ENCODE measurements at regions not wholly inside any gene's neighbourhood (a gene's known extent, or its start where the extent isn't known, plus 50 kb on each side); places are given as distances from the start of the nearest gene placed in this dataset.

- no peaks in the 10 kb centered on the region for H3K27me3 ChIP-seq (ENCODE audit: control insufficient read depth in 2 of 2, insufficient read depth in 2 of 2, low read length in 2 of 2)
- no peaks in the 10 kb centered on the region for H3K79me2 ChIP-seq (ENCODE audit: control insufficient read depth, insufficient read depth, low read length)
- ChIA-PET CTCF (no interaction called here), POLR2A (no interaction called here)
- no peak overlapping the region for H3K27ac ChIP-seq (ENCODE audit: insufficient read depth, low read depth, low read length)
- no TSS peak for BruUV-seq (replicated peaks)
- no peak for FAIRE-seq
- DNase-seq (ENCODE audit: low read depth, low spot score): no peak
- H3K9me3 ChIP-seq (replicated peaks; ENCODE audit: control insufficient read depth, insufficient read depth, low read length): no peaks in the 10 kb centered on the region
- no peaks in the 10 kb centered on the region for H3K9me1 ChIP-seq (replicated peaks; ENCODE audit: control insufficient read depth, extremely low read depth, insufficient read depth, low read length)
- no peaks in the 10 kb centered on the region for H3K36me3 ChIP-seq (ENCODE audit: control insufficient read depth in 2 of 2, extremely low read depth in 1 of 2, insufficient read depth in 2 of 2, low read length in 2 of 2)
- no peak overlapping the region for H2AFZ ChIP-seq (ENCODE audit: low read depth, low read length)
- dilution Hi-C loops (cut with MboI; ENCODE audit: extremely low pct_ligation_motif_present, low sequenced_read_pairs): no loop called here
- TF ChIP-seq EZH2 (IDR thresholded peaks at IDR 0.05; ENCODE audit: borderline replicate concordance, low read depth, low read length, severe bottlenecking) (no peak), MYC (IDR thresholded peaks at IDR 0.05; ENCODE audit: low read depth, low read length) (no peak), POLR2AphosphoS5 (IDR thresholded peaks at IDR 0.05; ENCODE audit: insufficient read depth, low read depth, low read length) (no peak), FOS (IDR thresholded peaks at IDR 0.05; ENCODE audit: borderline replicate concordance, insufficient read depth, low read length) (no peak), POLR2A (IDR thresholded peaks at IDR 0.05; ENCODE audit: low read depth, low read length) (no peak), GATA2 (IDR thresholded peaks at IDR 0.05; ENCODE audit: insufficient read depth, insufficient read length, low read depth, low read length) (no peak), CTCF (IDR thresholded peaks at IDR 0.05; ENCODE audit: extremely low read depth in 1 of 2, insufficient read depth in 1 of 2, low read depth in 1 of 2, low read length in 2 of 2) (no peak), JUN (IDR thresholded peaks at IDR 0.05; ENCODE audit: borderline replicate concordance, insufficient read depth, insufficient read length, low read depth) (no peak), MAX (IDR thresholded peaks at IDR 0.05; ENCODE audit: insufficient read depth, insufficient read length) (no peak)
- H3K9ac ChIP-seq (replicated peaks; ENCODE audit: extremely low read depth, insufficient read depth, low read length): no peak overlapping the region
- H4K20me1 ChIP-seq (replicated peaks; ENCODE audit: control insufficient read depth, extremely low read depth, insufficient read depth, low read length): no peaks in the 10 kb centered on the region
- intact Hi-C loops (cut with micrococcal nuclease): no loop called here
- H3K4me3 ChIP-seq (replicated peaks in 1 of 3; ENCODE audit: insufficient read depth in 1 of 3, low read depth in 1 of 3, low read length in 3 of 3): no peak overlapping the region
- no peak overlapping the region for H3K4me2 ChIP-seq (ENCODE audit: insufficient read depth, low read length)
- H3K4me1 ChIP-seq (ENCODE audit: control insufficient read depth, extremely low read depth, insufficient read depth, low read length): no peaks in the 10 kb centered on the region
Measured at GRCh38 chr5:60494635-60495034, 205.3 kb downstream of the DEPDC1B start.

Measured in endothelial cell of umbilical vein (primary cell).